ENCODE measurements at regions not wholly inside any gene's neighbourhood (a gene's known extent, or its start where the extent isn't known, plus 50 kb on each side); places are given as distances from the start of the nearest gene placed in this dataset.

DNA sequence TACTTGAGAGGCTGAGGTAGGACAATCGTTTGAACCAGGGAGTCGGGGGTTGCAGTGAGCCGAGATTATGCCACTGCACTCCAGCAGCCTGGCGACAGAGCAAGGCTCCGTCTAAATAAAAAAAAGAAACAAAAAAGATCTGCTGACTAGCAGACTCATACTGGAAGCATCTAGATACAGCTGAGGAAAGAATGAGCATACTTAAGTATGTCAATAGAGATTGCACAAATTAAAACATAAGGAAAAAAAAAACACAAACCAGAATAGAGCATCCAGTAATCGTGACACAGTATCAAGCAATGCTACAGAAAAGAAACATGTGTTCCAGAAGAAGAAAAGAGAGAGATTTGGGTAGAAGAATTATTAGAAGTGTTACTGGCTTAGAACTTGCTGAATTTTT, 105.5 kb upstream of the SPOCK3 start:
- TF ChIP-seq, protein P1, sequence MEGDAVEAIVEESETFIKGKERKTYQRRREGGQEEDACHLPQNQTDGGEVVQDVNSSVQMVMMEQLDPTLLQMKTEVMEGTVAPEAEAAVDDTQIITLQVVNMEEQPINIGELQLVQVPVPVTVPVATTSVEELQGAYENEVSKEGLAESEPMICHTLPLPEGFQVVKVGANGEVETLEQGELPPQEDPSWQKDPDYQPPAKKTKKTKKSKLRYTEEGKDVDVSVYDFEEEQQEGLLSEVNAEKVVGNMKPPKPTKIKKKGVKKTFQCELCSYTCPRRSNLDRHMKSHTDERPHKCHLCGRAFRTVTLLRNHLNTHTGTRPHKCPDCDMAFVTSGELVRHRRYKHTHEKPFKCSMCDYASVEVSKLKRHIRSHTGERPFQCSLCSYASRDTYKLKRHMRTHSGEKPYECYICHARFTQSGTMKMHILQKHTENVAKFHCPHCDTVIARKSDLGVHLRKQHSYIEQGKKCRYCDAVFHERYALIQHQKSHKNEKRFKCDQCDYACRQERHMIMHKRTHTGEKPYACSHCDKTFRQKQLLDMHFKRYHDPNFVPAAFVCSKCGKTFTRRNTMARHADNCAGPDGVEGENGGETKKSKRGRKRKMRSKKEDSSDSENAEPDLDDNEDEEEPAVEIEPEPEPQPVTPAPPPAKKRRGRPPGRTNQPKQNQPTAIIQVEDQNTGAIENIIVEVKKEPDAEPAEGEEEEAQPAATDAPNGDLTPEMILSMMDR (conservative IDR thresholded peaks at IDR 0.05; ENCODE audit: low read length): no peak
- TF ChIP-seq EZH2phosphoT487 (IDR thresholded peaks at IDR 0.05; ENCODE audit: borderline replicate concordance): no peak
